ENCODE measurements at regions not wholly inside any gene's neighbourhood (a gene's known extent, or its start where the extent isn't known, plus 50 kb on each side); places are given as distances from the start of the nearest gene placed in this dataset.
A peak's percentile ranks its signal among the peaks of the same experiment; 100 is the strongest.

GRCh38 chr9:109639674-109640579, 140.1 kb upstream of the PALM2AKAP2 start:
- Histone ChIP-seq H3K9me3 (peaks cover 0 to 1% (median 0%) of the 10 kb centered on the region in 4 donors), H3K36me3 (no peaks in the 10 kb centered on the region), H3K4me1 (peaks cover 0 to 16% (median 13%) of the 10 kb centered on the region in 4 donors), H3K4me3 (peak overlapping the region in 3 of 4 donors; percentile 21 to 48 (median 46)), H3K27me3 (peaks cover 14 to 50% (median 23%) of the 10 kb centered on the region in 3 donors), H3K27ac (no peak overlapping the region)
- intact Hi-C loops (cut with DNase I) = no loop called here
- peak; percentile 65 for DNase-seq
- no peak for TF ChIP-seq POLR2AphosphoS5 (IDR thresholded peaks at IDR 0.05)
- TF ChIP-seq CTCF (IDR thresholded peaks at IDR 0.05) = no peak
- TF ChIP-seq EP300 (IDR thresholded peaks at IDR 0.05) = no peak
- no peak for TF ChIP-seq POLR2A (IDR thresholded peaks at IDR 0.05)
- 4 to 5% methylated on average over 43 of the region's 43 CpGs for WGBS, 2 donors

GRCh38 chr9:109640580-109641371, 139.2 kb upstream of the PALM2AKAP2 start:
- 3 to 5% methylated on average over 59 of the region's 59 CpGs for WGBS, 2 donors
- Histone ChIP-seq H3K27me3 (peaks cover 14 to 50% (median 23%) of the 10 kb centered on the region in 3 donors), H3K9me3 (peaks cover 0 to 1% (median 0%) of the 10 kb centered on the region in 4 donors), H3K36me3 (no peaks in the 10 kb centered on the region), H3K27ac (no peak overlapping the region), H3K4me3 (peak overlapping the region; percentile 14 to 48 (median 34)), H3K4me1 (peaks cover 0 to 16% (median 13%) of the 10 kb centered on the region in 4 donors)
- no peak for TF ChIP-seq POLR2AphosphoS5 (IDR thresholded peaks at IDR 0.05)
- no peak for TF ChIP-seq CTCF (IDR thresholded peaks at IDR 0.05)
- TF ChIP-seq EP300 (IDR thresholded peaks at IDR 0.05) = no peak
- TF ChIP-seq POLR2A (IDR thresholded peaks at IDR 0.05) = no peak
- DNase-seq = peak; percentile 64
- intact Hi-C loops (cut with DNase I) = no loop called here

GRCh38 chr9:109641372-109641659, 138.7 kb upstream of the PALM2AKAP2 start:
- Histone ChIP-seq H3K9me3 (peaks cover 0 to 1% (median 0%) of the 10 kb centered on the region in 4 donors), H3K4me3 (no peak overlapping the region), H3K4me1 (peaks cover 0 to 16% (median 13%) of the 10 kb centered on the region in 4 donors), H3K27ac (no peak overlapping the region), H3K36me3 (no peaks in the 10 kb centered on the region), H3K27me3 (peaks cover 14 to 50% (median 23%) of the 10 kb centered on the region in 3 donors)
- intact Hi-C loops (cut with DNase I) = no loop called here
- WGBS, 2 donors = 22 to 44% methylated on average over 8 of the region's 8 CpGs
- TF ChIP-seq CTCF (IDR thresholded peaks at IDR 0.05) (no peak), EP300 (IDR thresholded peaks at IDR 0.05) (no peak), POLR2AphosphoS5 (IDR thresholded peaks at IDR 0.05) (no peak), POLR2A (IDR thresholded peaks at IDR 0.05) (no peak)
- DNase-seq = no peak

- DNase-seq = no peak
- no peak overlapping the region for H3K4me3 ChIP-seq
- WGBS, 2 donors = 51 to 70% methylated on average over 1 of the region's 1 CpG
- no peaks in the 10 kb centered on the region for H3K36me3 ChIP-seq
- intact Hi-C loops (cut with DNase I) = no loop called here
- no peaks in the 10 kb centered on the region for H3K4me1 ChIP-seq
- no peaks in the 10 kb centered on the region for H3K9me3 ChIP-seq
- H3K27ac ChIP-seq = no peak overlapping the region
- no peaks in the 10 kb centered on the region for H3K27me3 ChIP-seq
- TF ChIP-seq POLR2AphosphoS5 (IDR thresholded peaks at IDR 0.05) = no peak
- TF ChIP-seq CTCF (IDR thresholded peaks at IDR 0.05) = no peak
- no peak for TF ChIP-seq POLR2A (IDR thresholded peaks at IDR 0.05)
- no peak for TF ChIP-seq EP300 (IDR thresholded peaks at IDR 0.05)
These were observed 127.9 kb upstream of the PALM2AKAP2 start for GRCh38 chr9:109652112-109652511.
